Fibroblast of mammary gland (primary cell): ENCODE measurements at regions not wholly inside any gene's neighbourhood (a gene's known extent, or its start where the extent isn't known, plus 50 kb on each side); places are given as distances from the start of the nearest gene placed in this dataset.
"Not testable (repeated sequence)": the region's sequence is repeated elsewhere in the genome, so short reads cannot be mapped to it uniquely, and the experiment has no call there.

ENCODE experiments used
- DNase-seq: peaks from one replicate; pipeline ENCODE4 v3.0.0-alpha.2; 2010; ENCODE audit warnings: low read depth
- H3K4me3 ChIP-seq: 2 replicates; pipeline ENCODE4 v1.5.1; 2011; ENCODE audit warnings: low read depth, mild to moderate bottlenecking, low read length, moderate library complexity; ENCODE audit not compliant: control insufficient read depth
- CTCF ChIP-seq: conservative IDR thresholded peaks from 2 replicates; pipeline ENCODE4 v1.5.1; 2011; ENCODE audit warnings: low read depth, low read length, inconsistent platforms; ENCODE audit not compliant: control insufficient read depth, insufficient read depth

GRCh38 chrX:88146577-88146976 lies 600.4 kb upstream of the CPXCR1 start:
- H3K4me3 ChIP-seq, result no peak overlapping the region
- DNase-seq, result no peak
- no peak for TF ChIP-seq CTCF

GRCh38 chrX:88170553-88170952 lies 576.5 kb upstream of the CPXCR1 start:
- DNase-seq, result no peak
- no peak for TF ChIP-seq CTCF
- no peak overlapping the region for H3K4me3 ChIP-seq

- H3K4me3 ChIP-seq, DNase-seq: not testable (repeated sequence)
Measured at GRCh38 chrX:88173932-88174440, 573.0 kb upstream of the CPXCR1 start.

- DNase-seq, result no peak
- no peak overlapping the region for H3K4me3 ChIP-seq
- TF ChIP-seq CTCF, result no peak
Measured at GRCh38 chrX:88202149-88202548, 544.9 kb upstream of the CPXCR1 start.

GRCh38 chrX:88244066-88244465 lies 503.0 kb upstream of the CPXCR1 start:
- H3K4me3 ChIP-seq, result no peak overlapping the region
- DNase-seq, result no peak
- no peak for TF ChIP-seq CTCF

GRCh38 chrX:88284844-88285243 lies 462.2 kb upstream of the CPXCR1 start:
- no peak for TF ChIP-seq CTCF
- H3K4me3 ChIP-seq, result no peak overlapping the region
- DNase-seq, result no peak

GRCh38 chrX:88313972-88314371 lies 433.1 kb upstream of the CPXCR1 start:
- H3K4me3 ChIP-seq, result not testable (repeated sequence)

GRCh38 chrX:88325634-88326033 lies 421.4 kb upstream of the CPXCR1 start:
- H3K4me3 ChIP-seq, result no peak overlapping the region
- DNase-seq, result no peak
- no peak for TF ChIP-seq CTCF

More at GRCh38 chrX:88313972-88314371, 433.1 kb upstream of the CPXCR1 start:
- not testable (repeated sequence) for DNase-seq
